Fibroblast of the aortic adventitia (primary cell): ENCODE measurements at regions not wholly inside any gene's neighbourhood (a gene's known extent, or its start where the extent isn't known, plus 50 kb on each side); places are given as distances from the start of the nearest gene placed in this dataset.
A peak's percentile ranks its signal among the peaks of the same experiment; 100 is the strongest.

Experiments
- DNase-seq: peaks from one replicate; pipeline ENCODE4 v3.0.0-alpha.2; 2010; ENCODE audit warnings: low read depth
- H3K4me3 ChIP-seq: 2 replicates; pipeline ENCODE4 v1.5.1; 2011; ENCODE audit warnings: low read depth, mild to moderate bottlenecking, control low read depth, low read length, moderate library complexity
- TF ChIP-seq, protein P1 (sequence below): IDR thresholded peaks from 2 replicates; pipeline ENCODE4 v1.5.1; 2011; ENCODE audit warnings: mild to moderate bottlenecking, low read length, control low read depth, inconsistent platforms; ENCODE audit not compliant: insufficient read depth

DNA sequence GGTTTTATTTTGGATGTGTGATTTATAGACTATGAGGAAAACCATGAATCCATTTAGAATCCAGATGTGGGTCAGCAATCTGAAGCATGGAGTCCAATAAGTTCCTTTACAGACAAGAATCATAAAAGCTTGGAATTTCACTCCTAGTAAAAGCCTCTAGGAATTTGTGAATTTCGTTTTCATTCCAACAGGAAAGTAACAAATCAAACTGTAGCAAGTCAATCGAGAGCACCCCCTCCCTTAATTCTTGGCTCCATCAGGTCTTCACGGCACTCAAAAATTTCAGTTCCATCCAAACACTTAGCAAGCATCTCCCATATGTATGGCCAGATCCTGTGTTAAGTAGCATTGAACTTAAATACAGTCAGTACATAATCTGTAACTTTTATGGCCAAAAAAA, 143.6 kb upstream of the POU2AF2 start:
- no peak overlapping the region for H3K4me3 ChIP-seq
- TF ChIP-seq, protein P1, sequence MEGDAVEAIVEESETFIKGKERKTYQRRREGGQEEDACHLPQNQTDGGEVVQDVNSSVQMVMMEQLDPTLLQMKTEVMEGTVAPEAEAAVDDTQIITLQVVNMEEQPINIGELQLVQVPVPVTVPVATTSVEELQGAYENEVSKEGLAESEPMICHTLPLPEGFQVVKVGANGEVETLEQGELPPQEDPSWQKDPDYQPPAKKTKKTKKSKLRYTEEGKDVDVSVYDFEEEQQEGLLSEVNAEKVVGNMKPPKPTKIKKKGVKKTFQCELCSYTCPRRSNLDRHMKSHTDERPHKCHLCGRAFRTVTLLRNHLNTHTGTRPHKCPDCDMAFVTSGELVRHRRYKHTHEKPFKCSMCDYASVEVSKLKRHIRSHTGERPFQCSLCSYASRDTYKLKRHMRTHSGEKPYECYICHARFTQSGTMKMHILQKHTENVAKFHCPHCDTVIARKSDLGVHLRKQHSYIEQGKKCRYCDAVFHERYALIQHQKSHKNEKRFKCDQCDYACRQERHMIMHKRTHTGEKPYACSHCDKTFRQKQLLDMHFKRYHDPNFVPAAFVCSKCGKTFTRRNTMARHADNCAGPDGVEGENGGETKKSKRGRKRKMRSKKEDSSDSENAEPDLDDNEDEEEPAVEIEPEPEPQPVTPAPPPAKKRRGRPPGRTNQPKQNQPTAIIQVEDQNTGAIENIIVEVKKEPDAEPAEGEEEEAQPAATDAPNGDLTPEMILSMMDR: no peak
- DNase-seq: no peak

DNA sequence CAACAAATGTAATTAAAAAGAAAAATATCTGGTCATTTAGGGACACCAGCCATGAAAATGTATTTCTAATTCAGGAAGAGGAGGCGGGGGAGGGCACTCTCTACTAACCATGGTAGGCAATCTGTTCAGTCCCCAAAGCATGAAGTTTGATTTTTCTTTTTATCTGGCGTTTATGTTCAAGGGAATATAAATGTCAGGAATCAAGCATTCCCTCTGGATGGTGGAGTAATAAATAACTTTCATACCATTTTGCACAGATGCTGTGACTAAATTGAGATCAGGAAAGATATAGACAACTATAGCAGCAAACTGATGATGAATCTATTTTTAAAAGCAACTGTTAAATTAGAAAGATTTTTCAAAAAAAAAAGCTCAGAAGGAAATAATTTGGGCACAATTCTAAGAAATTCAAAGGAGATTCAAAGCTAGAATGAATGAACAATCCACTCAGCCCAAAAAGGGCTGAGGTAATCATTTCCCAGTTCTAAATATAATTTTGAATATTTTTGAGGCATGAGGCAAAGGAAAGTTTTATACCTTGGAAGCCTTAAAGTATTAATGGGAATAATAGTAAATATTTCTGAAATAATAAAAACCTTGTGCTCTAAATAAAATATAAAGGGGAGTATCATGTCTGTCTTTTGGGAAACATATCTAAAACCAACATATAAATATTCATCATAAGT, 146.4 kb upstream of the POU2AF2 start:
- TF ChIP-seq, protein P1: no peak
- no peak for DNase-seq
- no peak overlapping the region for H3K4me3 ChIP-seq

DNA sequence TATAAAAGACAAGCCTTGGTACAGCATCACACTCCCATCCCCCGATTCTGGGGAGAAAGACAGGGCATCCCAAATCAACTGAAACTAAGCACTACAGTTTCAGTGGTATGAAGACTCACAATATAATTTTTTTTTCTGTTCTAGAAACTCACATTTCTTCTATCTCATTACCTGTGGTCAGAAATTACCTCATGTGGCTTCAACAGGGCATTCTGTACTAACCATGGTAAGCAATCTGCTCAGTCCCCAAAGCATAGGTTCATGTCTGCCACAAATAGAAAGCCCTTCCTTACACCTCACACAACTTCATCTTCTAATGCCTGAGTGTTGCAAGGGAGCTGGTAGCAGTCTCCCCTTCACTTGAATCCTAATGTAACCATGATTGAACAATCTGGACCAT, 147.4 kb upstream of the POU2AF2 start:
- DNase-seq: no peak
- TF ChIP-seq, protein P1: no peak
- H3K4me3 ChIP-seq: no peak overlapping the region

DNA sequence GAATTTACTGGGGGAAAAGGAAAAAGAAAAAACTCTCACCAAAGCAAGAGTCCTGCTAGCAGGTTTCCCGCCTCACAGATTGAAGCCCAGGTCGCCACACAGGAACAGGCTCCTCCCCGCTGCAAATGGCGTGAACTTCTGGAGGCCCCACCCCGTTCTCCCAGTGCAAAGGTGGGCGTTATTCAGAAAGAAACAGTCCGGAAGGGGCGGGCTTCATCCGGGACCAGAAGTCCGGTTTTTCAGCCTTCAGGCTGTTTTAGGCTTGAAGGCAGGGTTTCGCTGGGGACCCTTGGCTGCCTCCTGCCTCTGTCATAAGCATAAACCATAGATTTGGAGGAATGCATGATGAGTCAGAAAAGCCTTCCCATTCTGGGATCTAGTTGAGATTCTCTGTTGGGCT, 148.3 kb upstream of the POU2AF2 start:
- H3K4me3 ChIP-seq: peak overlapping the region; percentile 62
- TF ChIP-seq, protein P1: no peak

DNA sequence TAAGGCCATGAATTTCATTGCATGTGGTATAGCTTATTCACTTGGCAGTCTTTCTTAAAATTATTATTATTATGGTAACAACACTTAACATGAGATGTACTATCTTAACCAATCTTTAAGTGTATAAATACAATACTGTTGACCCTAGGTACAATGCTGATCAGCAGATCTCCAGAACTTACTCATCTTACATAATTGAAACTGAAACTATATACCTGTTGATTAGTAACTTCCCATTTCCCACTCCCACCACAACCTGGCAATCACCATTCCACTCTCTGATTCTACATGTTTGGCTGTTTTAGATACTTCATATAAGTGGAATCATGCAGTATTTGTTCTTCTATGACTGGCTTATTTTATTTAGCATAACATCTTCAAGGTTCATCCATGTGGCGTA, 150.2 kb upstream of the POU2AF2 start:
- TF ChIP-seq, protein P1: no peak
- H3K4me3 ChIP-seq: no peak overlapping the region
- no peak for DNase-seq

More for the DNA sequence above, 148.3 kb upstream of the POU2AF2 start:
- DNase-seq: peak; percentile 83

DNA sequence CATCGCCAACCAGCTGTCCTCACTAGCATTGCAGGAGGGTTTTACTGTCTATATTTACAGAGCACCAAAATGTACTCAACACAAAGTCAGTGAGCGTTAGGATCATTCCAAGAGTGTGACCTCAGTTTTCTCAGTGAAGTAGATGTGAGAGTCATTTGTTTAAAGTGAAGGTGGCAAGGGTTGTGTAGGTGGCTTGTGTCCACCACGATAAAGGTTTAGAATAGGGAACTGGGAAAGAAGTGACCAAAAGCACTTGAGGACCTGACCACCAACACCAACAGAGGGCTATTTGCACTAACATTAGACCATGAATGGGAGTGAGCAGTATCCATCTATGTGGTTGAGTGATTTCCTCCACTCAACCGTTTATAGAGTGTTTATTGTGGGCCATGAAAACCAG, 152.5 kb upstream of the POU2AF2 start:
- no peak for DNase-seq
- no peak overlapping the region for H3K4me3 ChIP-seq
- TF ChIP-seq, protein P1: no peak
